B cell (primary cell): ENCODE measurements at regions not wholly inside any gene's neighbourhood (a gene's known extent, or its start where the extent isn't known, plus 50 kb on each side); places are given as distances from the start of the nearest gene placed in this dataset.

Source experiments
- ATAC-seq: fragments of 200-7000 bp; cut with Tn5 transposase; one replicate; pipeline ENCODE4 v1.10.0; 2021; ENCODE audit warnings: low read depth, mild to moderate bottlenecking, moderate number of reproducible peaks, moderate library complexity
- CTCF ChIA-PET: fragments of 350-600 bp; sonication (Branson Sonifier 250); formaldehyde crosslinking; loops from one replicate; lab custom pipeline; 2021; ENCODE audit warnings: antibody characterized with exemption, inconsistent platforms; lab: Charles Lee
- POLR2A ChIA-PET: fragments of 350-600 bp; sonication (Branson Sonifier 250); formaldehyde crosslinking; loops from one replicate; lab custom pipeline; 2021; ENCODE audit warnings: antibody characterized with exemption; lab: Charles Lee
- DNase-seq: peaks from one replicate; pipeline ENCODE4 v3.0.0; 2013
- H2AFZ ChIP-seq: 2 replicates; pipeline ENCODE4 v1.6.1; 2012; ENCODE audit warnings: mild to moderate bottlenecking, low read depth, low read length; ENCODE audit not compliant: insufficient read depth, poor library complexity, severe bottlenecking
- H3K27ac ChIP-seq, 2 donors: 1 replicate in 1 of 2; 2 replicates in 1 of 2; pipeline ENCODE4 v1.5.1; 2012 to 2013; ENCODE audit warnings: low read length in 2 of 2, mild to moderate bottlenecking in 2 of 2, moderate library complexity in 1 of 2
- H3K27me3 ChIP-seq, 4 experiments: fragments of 200-600 bp in 1 of 4; sonication (generic) in 1 of 4; replicated peaks in 1 of 4; 1 replicate in 2 of 4; 2 replicates in 2 of 4; pipeline versions ENCODE4 v1.6.1 to v1.7.0; 2013 to 2016; ENCODE audit warnings: low read length in 3 of 4, mild to moderate bottlenecking in 2 of 4, mixed read lengths in 1 of 4, moderate library complexity in 1 of 4; ENCODE audit not compliant: insufficient read depth in 4 of 4, control insufficient read depth in 3 of 4; ENCODE audit errors: control extremely low read depth in 1 of 4
- H3K36me3 ChIP-seq, 2 experiments: replicated peaks in 1 of 2; 1 replicate in 1 of 2; 2 replicates in 1 of 2; pipeline versions ENCODE4 v1.6.1 to v1.7.1; 2013; ENCODE audit warnings: low read length in 1 of 2; ENCODE audit not compliant: insufficient read depth in 2 of 2, control insufficient read depth in 1 of 2; ENCODE audit errors: control extremely low read depth in 1 of 2, extremely low read depth in 1 of 2
- H3K4me1 ChIP-seq, 2 donors: fragments of 200-600 bp in 1 of 2; sonication (generic) in 1 of 2; 1 replicate in 1 of 2; 2 replicates in 1 of 2; pipeline versions ENCODE4 v1.5.1 to v1.6.1; 2013 to 2017; ENCODE audit warnings: low read length in 2 of 2; ENCODE audit not compliant: control insufficient read depth in 2 of 2, insufficient read depth in 2 of 2
- H3K4me2 ChIP-seq: replicated peaks from 2 replicates; pipeline ENCODE3; 2012; ENCODE audit warnings: mild to moderate bottlenecking, low read depth, low read length; ENCODE audit not compliant: poor library complexity, severe bottlenecking
- H3K4me3 ChIP-seq, 5 experiments: fragments of 200-600 bp in 1 of 5; sonication (generic) in 1 of 5; 1 replicate in 3 of 5; 2 replicates in 2 of 5; pipeline versions ENCODE4 v1.5.1 to v1.7.0; 2011 to 2016; ENCODE audit warnings: low read length in 4 of 5, mild to moderate bottlenecking in 4 of 5, low read depth in 2 of 5, control low read depth in 1 of 5, moderate library complexity in 1 of 5; ENCODE audit not compliant: insufficient read depth in 1 of 5; ENCODE audit errors: control extremely low read depth in 1 of 5, extremely low read depth in 1 of 5
- H3K79me2 ChIP-seq: fragments of 200-600 bp; sonication (generic); one replicate; pipeline ENCODE4 v1.6.0; 2016; ENCODE audit warnings: low read length; ENCODE audit not compliant: control insufficient read depth, insufficient read depth
- H3K9ac ChIP-seq: fragments of 200-600 bp; sonication (generic); 2 replicates; pipeline ENCODE4 v1.6.1; 2017; ENCODE audit warnings: mild to moderate bottlenecking, low read length, moderate library complexity
- H3K9me3 ChIP-seq, 3 donors: one replicate each; pipeline versions ENCODE4 v1.6.1 to v1.7.1; 2013; ENCODE audit warnings: low read length in 2 of 3; ENCODE audit not compliant: control insufficient read depth in 2 of 3, insufficient read depth in 1 of 3; ENCODE audit errors: control extremely low read depth in 1 of 3
- H4K20me1 ChIP-seq: 2 replicates; pipeline ENCODE4 v1.6.0; 2012; ENCODE audit warnings: mild to moderate bottlenecking, low read length; ENCODE audit not compliant: insufficient read depth, control insufficient read depth, poor library complexity, severe bottlenecking
- H3K27ac Mint-ChIP-seq: one replicate; pipeline ENCODE4 v1.8.0; 2021; ENCODE audit warnings: mixed read lengths
- H3K27me3 Mint-ChIP-seq: one replicate; pipeline ENCODE4 v1.8.0; 2021; ENCODE audit warnings: mixed read lengths
- H3K4me1 Mint-ChIP-seq: one replicate; pipeline ENCODE4 v1.8.0; 2021; ENCODE audit warnings: mixed read lengths
- H3K4me3 Mint-ChIP-seq: one replicate; pipeline ENCODE4 v1.8.0; 2021; ENCODE audit warnings: mixed read lengths
- H3K9me3 Mint-ChIP-seq: one replicate; pipeline ENCODE4 v1.8.0; 2022; ENCODE audit warnings: mixed read lengths; ENCODE audit not compliant: insufficient read depth
- EZH2 ChIP-seq: IDR thresholded peaks from 2 replicates; pipeline ENCODE4 v1.6.1; 2012; ENCODE audit warnings: borderline replicate concordance, low read depth, mild to moderate bottlenecking, moderate library complexity, low read length; ENCODE audit not compliant: insufficient read depth, poor library complexity, severe bottlenecking
- WGBS: methylation state at CpG from one replicate; pipeline ENCODE4 v1.1.5; 2013; ENCODE audit warnings: missing lambda C conversion rate; ENCODE audit not compliant: insufficient coverage; 5-methylcytosine and 5-hydroxymethylcytosine counted together
- intact Hi-C: fragments of 100-400 bp; cut with micrococcal nuclease; formaldehyde crosslinking; loops from one replicate; pipeline ENCODE4 v1.10.0; 2022
- TF ChIP-seq, protein P1 (sequence below): fragments of 200-600 bp; IDR thresholded peaks from one replicate; pipeline ENCODE4 v1.8.0; 2022; ENCODE audit warnings: antibody characterized with exemption, mild to moderate bottlenecking

DNA sequence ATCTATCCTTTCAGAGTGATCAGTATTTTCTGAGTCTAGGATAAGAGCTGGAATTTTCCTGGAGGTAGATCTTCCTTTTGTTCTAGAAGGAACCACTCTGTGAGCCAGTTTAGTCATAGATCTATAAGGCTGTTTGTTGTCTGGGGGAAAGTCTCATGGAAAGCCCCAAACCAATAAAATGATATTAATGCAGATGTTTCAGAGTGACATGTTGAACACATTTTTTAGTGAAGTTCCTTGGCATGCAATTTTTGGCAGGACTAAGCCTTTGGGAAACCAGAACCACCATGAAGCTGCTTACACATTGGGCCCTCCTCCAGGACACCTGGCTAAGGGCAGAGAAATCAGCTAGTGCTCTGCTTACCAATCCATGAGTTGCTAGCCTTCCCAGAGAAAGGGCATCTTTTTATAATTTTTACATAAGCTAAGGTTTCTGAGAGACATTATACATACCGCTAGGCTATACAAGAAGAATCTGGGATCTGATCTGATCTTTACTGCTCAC, 101.5 kb upstream of the PCED1B start:
- WGBS = no CpG with 5 or more reads among the region's 1 CpG
- Mint-ChIP-seq H3K9me3 (peaks cover 2% of the 10 kb centered on the region), H3K27me3 (peaks cover 50% of the 10 kb centered on the region), H3K27ac (no peak overlapping the region), H3K4me1 (no peaks in the 10 kb centered on the region), H3K4me3 (no peak overlapping the region)
- TF ChIP-seq, protein P1, sequence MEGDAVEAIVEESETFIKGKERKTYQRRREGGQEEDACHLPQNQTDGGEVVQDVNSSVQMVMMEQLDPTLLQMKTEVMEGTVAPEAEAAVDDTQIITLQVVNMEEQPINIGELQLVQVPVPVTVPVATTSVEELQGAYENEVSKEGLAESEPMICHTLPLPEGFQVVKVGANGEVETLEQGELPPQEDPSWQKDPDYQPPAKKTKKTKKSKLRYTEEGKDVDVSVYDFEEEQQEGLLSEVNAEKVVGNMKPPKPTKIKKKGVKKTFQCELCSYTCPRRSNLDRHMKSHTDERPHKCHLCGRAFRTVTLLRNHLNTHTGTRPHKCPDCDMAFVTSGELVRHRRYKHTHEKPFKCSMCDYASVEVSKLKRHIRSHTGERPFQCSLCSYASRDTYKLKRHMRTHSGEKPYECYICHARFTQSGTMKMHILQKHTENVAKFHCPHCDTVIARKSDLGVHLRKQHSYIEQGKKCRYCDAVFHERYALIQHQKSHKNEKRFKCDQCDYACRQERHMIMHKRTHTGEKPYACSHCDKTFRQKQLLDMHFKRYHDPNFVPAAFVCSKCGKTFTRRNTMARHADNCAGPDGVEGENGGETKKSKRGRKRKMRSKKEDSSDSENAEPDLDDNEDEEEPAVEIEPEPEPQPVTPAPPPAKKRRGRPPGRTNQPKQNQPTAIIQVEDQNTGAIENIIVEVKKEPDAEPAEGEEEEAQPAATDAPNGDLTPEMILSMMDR = no peak
- no peak for TF ChIP-seq EZH2
- ChIA-PET POLR2A (interaction anchor here (0.6 kb wide), 1 partner anchor 1208 kb away, joined by 5 read pairs; no protein-coding TSS in a partner anchor), CTCF (no interaction called here)
- Histone ChIP-seq H3K4me1 (no peaks in the 10 kb centered on the region), H3K27ac (no peak overlapping the region), H3K79me2 (no peaks in the 10 kb centered on the region), H3K9me3 (no peaks in the 10 kb centered on the region), H3K4me2 (no peak overlapping the region), H3K36me3 (no peaks in the 10 kb centered on the region), H3K4me3 (no peak overlapping the region), H2AFZ (no peak overlapping the region), H3K9ac (no peak overlapping the region), H3K27me3 (peaks cover 0 to 2% (median 0%) of the 10 kb centered on the region in 4 experiments), H4K20me1 (no peaks in the 10 kb centered on the region)
- ATAC-seq = no peak
- no peak for DNase-seq
- intact Hi-C loops = no loop called here

- Histone ChIP-seq H3K36me3 (no peaks in the 10 kb centered on the region), H3K4me2 (no peak overlapping the region), H3K9ac (no peak overlapping the region), H2AFZ (no peak overlapping the region), H3K79me2 (no peaks in the 10 kb centered on the region), H3K4me3 (no peak overlapping the region), H3K4me1 (no peaks in the 10 kb centered on the region), H3K27ac (no peak overlapping the region), H3K27me3 (peaks cover 0 to 2% (median 0%) of the 10 kb centered on the region in 4 experiments), H3K9me3 (no peaks in the 10 kb centered on the region), H4K20me1 (no peaks in the 10 kb centered on the region)
- CTCF ChIA-PET = interaction anchor here (0.9 kb wide), 1 partner anchor 857 kb away, joined by 3 read pairs; no protein-coding TSS in a partner anchor
- TF ChIP-seq EZH2 = no peak
- TF ChIP-seq, protein P1 = no peak
- peaks cover 2% of the 10 kb centered on the region for H3K4me1 Mint-ChIP-seq
- no peak for ATAC-seq
- H3K4me3 Mint-ChIP-seq = no peak overlapping the region
- peaks cover 29% of the 10 kb centered on the region for H3K27me3 Mint-ChIP-seq
- no peaks in the 10 kb centered on the region for H3K9me3 Mint-ChIP-seq
- intact Hi-C loops = no loop called here
- no CpG with 5 or more reads among the region's 3 CpGs for WGBS
- no peak for DNase-seq
- no peak overlapping the region for H3K27ac Mint-ChIP-seq
- POLR2A ChIA-PET = no interaction called here
Observed at GRCh38 chr12:46981622-46982021, 97.8 kb upstream of the PCED1B start.
